Nephron progenitor cell (in vitro differentiated cells): ENCODE measurements at regions not wholly inside any gene's neighbourhood (a gene's known extent, or its start where the extent isn't known, plus 50 kb on each side); places are given as distances from the start of the nearest gene placed in this dataset.

ENCODE experiments used
- DNase-seq: peaks from one replicate; pipeline ENCODE4 v3.0.0; 2021
- H3K27ac Mint-ChIP-seq: 2 replicates; pipeline ENCODE4 v1.8.0; 2021; ENCODE audit warnings: mild to moderate bottlenecking, moderate library complexity, mixed read lengths
- H3K27me3 Mint-ChIP-seq: 2 replicates; pipeline ENCODE4 v1.8.0; 2021; ENCODE audit warnings: mild to moderate bottlenecking, low read depth, mixed read lengths; ENCODE audit not compliant: poor library complexity
- H3K36me3 Mint-ChIP-seq: 2 replicates; pipeline ENCODE4 v1.8.0; 2021; ENCODE audit warnings: low read depth, mixed read lengths
- H3K4me1 Mint-ChIP-seq: 2 replicates; pipeline ENCODE4 v1.8.0; 2021; ENCODE audit warnings: mixed read lengths
- H3K4me3 Mint-ChIP-seq: 2 replicates; pipeline ENCODE4 v1.8.0; 2021; ENCODE audit warnings: mild to moderate bottlenecking, moderate library complexity, mixed read lengths
- H3K9me3 Mint-ChIP-seq: 2 replicates; pipeline ENCODE4 v1.8.0; 2021; ENCODE audit warnings: mild to moderate bottlenecking, moderate library complexity, mixed read lengths
- TF ChIP-seq, protein P1 (sequence below): fragments of 200-600 bp; sonication (generic); IDR thresholded peaks from 2 replicates; pipeline ENCODE4 v1.5.0; 2021; ENCODE audit warnings: antibody characterized with exemption

DNA sequence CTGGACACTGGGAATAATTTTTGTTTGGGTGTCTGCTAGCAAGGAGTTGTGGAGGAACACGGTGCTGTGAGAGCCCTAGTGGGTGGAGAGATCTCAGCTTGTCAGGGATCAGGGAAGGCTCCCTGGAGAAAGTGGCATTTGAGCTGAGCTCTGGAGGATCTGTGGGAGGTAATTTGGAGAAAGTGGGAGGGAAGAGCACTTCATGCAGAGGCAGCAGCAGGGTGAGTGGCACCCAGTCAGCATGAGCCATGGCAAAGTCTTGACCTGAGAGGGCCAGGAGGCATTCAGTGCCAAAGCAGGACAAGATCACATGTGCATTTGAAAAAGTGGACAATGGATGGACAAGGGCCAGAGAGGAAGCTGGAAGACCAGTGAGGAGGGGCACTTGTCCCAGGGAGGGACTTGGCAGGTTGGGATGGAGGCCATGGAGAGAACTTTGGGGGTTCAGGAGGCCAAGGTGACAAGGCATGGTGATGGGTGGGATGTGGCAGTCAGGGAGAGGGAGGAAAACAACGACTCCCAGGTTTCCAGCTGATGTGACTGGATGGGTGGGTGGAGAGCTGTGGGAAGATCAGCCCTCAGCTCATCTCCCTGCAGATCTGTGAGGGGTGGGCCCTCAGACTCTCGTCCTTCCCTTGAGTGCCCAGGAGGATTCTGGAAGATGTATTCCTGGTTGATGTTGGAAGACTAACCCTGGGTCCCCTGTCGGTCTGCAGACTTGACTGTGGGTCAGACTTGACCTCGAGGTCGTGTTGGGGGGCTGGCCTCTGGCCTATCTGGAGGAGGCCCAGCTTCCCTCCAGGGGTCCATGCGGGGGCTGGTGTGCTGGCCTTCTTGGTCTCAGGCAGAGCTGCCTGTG is 68.9 kb upstream of the PITX1 start:
- Mint-ChIP-seq H3K27ac (no peak overlapping the region), H3K4me1 (peaks cover 21% of the 10 kb centered on the region), H3K36me3 (no peaks in the 10 kb centered on the region), H3K4me3 (no peak overlapping the region), H3K9me3 (peaks cover 4% of the 10 kb centered on the region), H3K27me3 (peaks cover 7% of the 10 kb centered on the region)
- DNase-seq, result no peak
- TF ChIP-seq, protein P1, sequence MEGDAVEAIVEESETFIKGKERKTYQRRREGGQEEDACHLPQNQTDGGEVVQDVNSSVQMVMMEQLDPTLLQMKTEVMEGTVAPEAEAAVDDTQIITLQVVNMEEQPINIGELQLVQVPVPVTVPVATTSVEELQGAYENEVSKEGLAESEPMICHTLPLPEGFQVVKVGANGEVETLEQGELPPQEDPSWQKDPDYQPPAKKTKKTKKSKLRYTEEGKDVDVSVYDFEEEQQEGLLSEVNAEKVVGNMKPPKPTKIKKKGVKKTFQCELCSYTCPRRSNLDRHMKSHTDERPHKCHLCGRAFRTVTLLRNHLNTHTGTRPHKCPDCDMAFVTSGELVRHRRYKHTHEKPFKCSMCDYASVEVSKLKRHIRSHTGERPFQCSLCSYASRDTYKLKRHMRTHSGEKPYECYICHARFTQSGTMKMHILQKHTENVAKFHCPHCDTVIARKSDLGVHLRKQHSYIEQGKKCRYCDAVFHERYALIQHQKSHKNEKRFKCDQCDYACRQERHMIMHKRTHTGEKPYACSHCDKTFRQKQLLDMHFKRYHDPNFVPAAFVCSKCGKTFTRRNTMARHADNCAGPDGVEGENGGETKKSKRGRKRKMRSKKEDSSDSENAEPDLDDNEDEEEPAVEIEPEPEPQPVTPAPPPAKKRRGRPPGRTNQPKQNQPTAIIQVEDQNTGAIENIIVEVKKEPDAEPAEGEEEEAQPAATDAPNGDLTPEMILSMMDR, result no peak

DNA sequence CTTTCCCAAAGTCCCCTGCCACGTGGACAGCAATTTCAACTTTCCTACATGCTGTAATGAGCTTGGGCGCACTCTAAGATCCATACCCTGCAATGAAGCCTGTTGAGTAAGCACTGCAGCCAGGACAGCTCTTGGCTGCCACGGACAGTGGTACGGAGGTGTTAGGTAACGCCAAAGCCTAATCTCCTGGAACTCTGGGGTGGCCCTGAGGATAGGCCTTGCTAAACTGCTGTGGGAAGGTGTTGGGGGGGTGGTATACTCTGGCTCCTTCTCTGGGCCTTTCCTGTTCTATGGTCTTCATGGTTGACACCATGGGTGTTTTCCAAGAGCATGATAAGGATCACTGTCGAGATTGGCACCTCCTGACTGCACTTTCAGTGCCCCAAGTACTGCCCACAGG is 66.4 kb upstream of the PITX1 start:
- peaks cover 2% of the 10 kb centered on the region for H3K4me1 Mint-ChIP-seq
- no peaks in the 10 kb centered on the region for H3K9me3 Mint-ChIP-seq
- H3K27me3 Mint-ChIP-seq, result peaks cover 15% of the 10 kb centered on the region
- H3K27ac Mint-ChIP-seq, result no peak overlapping the region
- TF ChIP-seq, protein P1, result no peak
- no peak overlapping the region for H3K4me3 Mint-ChIP-seq
- no peak for DNase-seq
- no peaks in the 10 kb centered on the region for H3K36me3 Mint-ChIP-seq

GRCh38 chr5:135100011-135100410 is 66.0 kb upstream of the PITX1 start:
- Mint-ChIP-seq H3K9me3 (no peaks in the 10 kb centered on the region), H3K27ac (no peak overlapping the region), H3K27me3 (peaks cover 19% of the 10 kb centered on the region), H3K4me3 (no peak overlapping the region), H3K36me3 (no peaks in the 10 kb centered on the region), H3K4me1 (peaks cover 5% of the 10 kb centered on the region)
- DNase-seq, result no peak
- TF ChIP-seq, protein P1, result no peak

GRCh38 chr5:135097390-135097789 is 63.4 kb upstream of the PITX1 start:
- DNase-seq, result no peak
- Mint-ChIP-seq H3K4me1 (peaks cover 5% of the 10 kb centered on the region), H3K9me3 (no peaks in the 10 kb centered on the region), H3K27ac (no peak overlapping the region), H3K4me3 (no peak overlapping the region), H3K27me3 (peaks cover 35% of the 10 kb centered on the region), H3K36me3 (no peaks in the 10 kb centered on the region)
- TF ChIP-seq, protein P1, result no peak

GRCh38 chr5:135095871-135096270 is 61.8 kb upstream of the PITX1 start:
- peaks cover 40% of the 10 kb centered on the region for H3K27me3 Mint-ChIP-seq
- H3K9me3 Mint-ChIP-seq, result no peaks in the 10 kb centered on the region
- H3K4me3 Mint-ChIP-seq, result no peak overlapping the region
- no peak for DNase-seq
- H3K36me3 Mint-ChIP-seq, result no peaks in the 10 kb centered on the region
- H3K4me1 Mint-ChIP-seq, result peaks cover 5% of the 10 kb centered on the region
- no peak overlapping the region for H3K27ac Mint-ChIP-seq
- TF ChIP-seq, protein P1, result no peak
